HG03066 (cell line): ENCODE measurements at regions not wholly inside any gene's neighbourhood (a gene's known extent, or its start where the extent isn't known, plus 50 kb on each side); places are given as distances from the start of the nearest gene placed in this dataset.

Experiments
- ATAC-seq: cut with Tn5 transposase; IDR thresholded peaks from one replicate; pipeline ENCODE4 v1.9.1; 2021; ENCODE audit warnings: low read depth; ENCODE audit not compliant: unreplicated experiment

DNA sequence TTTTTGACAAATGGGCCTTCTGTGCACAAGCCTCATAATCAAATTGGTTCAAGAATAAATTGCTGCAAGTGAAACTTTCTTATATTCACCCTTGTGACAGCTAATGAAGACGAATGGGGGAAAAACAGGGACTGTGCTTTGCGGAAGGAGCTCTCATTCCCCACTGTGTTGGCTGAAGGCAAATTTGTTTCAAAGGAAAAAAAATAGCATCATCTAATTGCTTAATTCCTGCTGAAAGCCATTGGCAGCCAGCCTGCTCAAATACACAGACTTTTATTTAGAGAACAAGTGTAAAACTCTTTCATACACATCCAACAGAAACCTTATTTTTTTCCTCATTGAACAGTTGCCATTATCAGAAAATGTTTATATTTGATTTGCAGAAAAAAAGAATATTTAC lies 172.3 kb downstream of the ARL6IP6 start:
- no peak for ATAC-seq

DNA sequence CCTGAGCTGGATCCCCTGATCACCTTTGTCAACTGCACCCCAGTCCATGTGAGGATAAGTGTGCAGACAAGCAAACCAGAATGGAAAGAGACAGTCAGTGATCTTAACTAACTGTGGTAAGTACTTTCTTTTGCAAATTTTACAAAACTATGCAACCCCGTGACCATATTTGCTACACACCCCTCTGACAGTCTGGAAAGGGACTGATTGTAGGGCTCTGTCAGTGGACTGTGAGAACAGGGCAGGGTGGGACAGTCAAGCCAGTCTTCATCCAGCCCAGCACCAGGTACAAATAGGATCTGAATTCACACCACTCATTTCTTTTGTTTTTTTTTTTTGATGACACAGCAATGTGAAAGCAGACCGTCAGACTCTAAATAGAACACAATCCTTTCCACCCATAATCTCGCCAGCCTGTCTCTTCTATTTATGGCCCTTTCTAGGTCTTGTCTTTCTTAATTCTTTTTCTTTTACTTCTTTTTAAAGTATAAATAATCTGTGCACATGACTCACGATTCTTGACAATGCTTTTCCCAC lies 165.6 kb downstream of the ARL6IP6 start:
- ATAC-seq = no peak

DNA sequence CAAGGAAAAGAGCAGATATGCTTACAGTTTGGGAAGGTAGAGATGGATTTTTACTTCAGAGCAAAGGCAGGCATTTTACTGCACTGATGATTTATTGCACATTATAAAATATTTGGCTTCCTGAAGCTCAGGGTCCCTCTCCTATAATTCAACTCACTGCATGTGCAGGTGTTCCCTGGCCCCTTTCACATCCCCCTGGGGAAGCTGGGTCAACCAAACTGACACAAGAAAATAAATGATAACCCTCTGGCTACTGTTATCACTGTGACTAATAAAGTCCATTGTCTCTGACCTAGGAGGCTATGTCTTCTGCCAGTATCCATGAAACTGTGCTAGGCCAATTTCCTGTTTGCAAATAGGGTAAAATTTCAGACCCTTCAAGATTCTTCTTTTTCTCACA lies 163.1 kb downstream of the ARL6IP6 start:
- ATAC-seq = no peak

DNA sequence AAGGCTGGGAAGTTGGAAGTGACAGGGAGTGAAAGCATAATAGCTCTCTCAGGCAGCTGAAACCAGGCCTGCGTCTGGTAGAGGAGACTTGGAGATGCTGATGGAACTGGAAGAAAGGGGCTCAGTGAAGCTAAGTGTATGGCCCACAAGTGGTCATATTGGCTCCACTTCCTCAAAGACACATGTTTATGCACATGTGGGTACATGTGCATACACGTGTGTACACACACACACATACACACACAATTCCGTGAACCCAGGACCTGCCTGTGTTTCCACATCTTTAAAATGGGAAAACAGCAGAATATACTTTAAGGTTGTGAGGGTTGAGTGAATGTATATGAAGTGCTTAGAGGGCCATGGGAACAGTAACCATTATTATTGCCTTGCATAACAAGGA lies 160.9 kb downstream of the ARL6IP6 start:
- ATAC-seq = no peak

DNA sequence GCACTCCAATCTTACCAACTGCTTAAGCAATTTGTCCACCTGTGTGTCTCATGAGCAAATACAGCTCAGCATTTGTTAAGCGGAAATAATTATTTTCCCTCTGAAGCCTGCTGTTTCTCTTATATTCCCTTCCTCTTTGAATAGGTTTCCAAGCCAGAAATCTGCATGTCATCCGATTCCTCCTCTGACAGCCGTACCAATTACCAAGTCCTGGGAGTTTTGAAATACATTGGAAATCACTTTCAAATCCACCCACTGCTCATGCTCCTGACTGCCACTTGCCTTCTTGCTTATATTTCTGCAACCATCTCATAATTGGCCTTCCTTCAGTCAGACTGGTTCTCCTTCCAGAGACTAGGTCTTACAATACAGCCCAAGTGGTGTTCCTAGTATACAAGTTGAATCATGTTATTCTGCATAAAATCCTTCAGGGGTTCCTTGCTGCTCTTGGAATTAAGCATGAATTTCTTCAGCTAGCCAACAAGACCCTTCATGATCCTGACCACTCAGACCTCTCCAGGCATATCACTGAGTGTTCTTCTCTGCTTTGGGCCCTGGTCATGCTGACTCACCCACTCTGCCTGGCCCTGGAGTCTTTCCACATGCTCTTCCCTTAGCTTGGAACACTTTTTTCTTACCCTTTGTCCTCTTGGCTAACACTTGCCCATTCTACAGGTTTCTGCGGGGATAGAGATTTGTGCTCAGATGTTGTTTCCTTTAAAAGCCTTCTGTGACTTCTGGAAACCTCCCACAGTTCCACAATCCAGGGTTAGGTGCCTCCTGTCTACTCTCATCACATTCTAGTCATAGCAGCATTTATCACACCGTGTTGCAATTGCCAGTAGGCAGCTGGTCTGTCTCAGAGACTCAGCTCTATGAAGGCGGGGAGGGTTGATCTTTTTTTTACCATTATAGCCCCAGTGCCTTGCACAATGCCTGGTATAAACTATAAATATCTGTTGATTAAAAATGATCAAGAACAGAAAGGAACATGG lies 157.6 kb downstream of the ARL6IP6 start:
- no peak for ATAC-seq

DNA sequence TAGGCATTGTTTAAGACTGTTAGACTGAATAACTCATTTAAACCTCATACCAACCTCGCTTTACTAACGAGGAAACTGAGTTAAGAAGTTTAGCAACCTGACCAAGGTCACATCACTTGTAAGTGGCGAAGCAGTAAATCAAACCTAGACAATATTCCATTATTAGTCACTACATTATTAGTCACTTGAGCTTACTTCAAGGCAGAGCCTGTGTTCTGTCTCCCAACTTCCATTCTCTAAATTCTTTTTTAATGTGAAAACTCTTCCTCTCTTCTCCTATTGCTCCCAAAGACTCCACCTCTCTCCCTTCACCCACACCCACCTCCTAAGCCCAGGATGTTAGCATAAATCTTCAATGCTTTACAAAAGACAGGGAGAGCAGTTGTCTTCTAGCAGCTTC lies 156.5 kb downstream of the ARL6IP6 start:
- ATAC-seq = no peak

DNA sequence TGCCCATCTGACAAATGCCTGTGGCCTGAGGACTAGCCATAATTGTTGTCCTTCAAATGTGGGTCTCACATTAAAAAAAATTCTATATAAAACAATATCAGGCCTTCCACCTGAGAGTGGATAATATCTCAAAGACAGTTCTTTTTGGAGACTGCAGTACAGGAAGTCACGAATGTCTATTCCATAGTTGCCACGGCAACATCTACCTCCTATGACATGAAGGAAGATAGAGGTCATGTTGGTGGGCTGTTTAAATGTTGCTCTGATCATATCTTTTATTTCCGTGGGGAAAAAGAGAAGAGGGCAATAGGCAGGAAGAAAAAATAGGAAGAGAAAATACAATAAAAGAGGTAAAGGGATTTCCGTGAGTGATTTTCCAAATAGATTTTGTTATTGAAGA lies 151.8 kb downstream of the ARL6IP6 start:
- ATAC-seq = no peak

DNA sequence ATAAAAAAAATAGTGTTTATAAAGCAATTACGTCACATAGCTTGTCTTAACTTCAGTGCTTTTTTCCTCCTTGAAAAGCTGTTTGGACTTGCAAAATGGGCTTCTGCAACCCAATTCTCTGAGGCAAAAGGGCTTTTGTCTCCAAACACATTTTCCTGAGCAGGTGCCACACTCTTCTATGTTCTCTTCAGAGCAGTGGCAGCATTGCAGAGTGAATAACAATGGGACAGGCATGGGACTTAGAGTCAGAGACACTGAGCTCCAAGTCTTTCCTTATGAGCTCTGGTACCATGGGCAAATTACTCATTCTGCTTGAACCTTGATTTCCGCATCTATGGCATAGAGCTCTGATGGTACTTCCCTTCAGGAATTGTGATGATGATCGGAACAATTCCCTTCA lies 149.0 kb downstream of the ARL6IP6 start:
- ATAC-seq = no peak

DNA sequence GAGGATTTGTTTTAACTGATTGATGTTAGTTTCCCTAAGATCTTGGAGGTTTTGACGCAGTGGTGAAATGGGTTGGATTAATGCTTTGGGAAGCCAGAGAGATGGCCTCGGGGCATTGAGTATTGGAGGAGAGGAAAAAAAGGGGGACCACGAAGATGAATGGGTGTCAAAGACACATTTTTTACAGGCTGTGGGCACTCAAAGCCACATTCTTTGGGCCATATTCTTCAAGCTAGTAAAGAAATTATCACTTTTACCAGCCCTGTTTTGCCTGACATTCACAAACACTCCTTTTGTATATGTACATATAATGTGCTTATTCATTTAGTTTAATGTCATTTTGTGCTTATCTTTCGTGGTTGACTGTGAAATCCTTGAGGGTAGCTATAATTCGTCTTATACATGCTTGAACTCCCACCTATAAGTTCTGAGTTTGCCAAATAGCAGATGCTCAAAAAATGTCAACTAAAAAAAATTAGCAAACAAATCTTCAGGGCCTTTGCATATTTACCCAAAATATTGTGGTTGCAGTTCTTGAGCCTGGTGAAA lies 146.3 kb downstream of the ARL6IP6 start:
- no peak for ATAC-seq

DNA sequence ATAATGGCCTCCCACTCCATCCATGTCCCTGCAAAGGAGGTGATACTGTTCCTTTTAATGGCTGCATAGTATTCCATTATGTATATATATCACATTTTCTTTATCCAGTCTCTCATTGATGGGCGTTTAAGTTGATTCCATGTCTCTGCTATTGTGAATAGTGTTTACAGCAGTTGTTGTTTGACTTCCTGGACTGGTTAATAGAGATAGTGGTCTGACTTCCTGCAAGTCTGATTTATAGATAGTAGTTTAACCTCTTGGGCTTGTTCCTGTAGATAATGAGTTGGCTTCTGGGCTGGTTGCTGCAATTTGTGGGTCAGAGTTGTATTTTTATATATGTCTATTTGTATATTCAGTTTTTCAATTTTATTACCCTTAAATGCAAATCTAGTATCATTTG lies 145.4 kb downstream of the ARL6IP6 start:
- ATAC-seq = no peak

DNA sequence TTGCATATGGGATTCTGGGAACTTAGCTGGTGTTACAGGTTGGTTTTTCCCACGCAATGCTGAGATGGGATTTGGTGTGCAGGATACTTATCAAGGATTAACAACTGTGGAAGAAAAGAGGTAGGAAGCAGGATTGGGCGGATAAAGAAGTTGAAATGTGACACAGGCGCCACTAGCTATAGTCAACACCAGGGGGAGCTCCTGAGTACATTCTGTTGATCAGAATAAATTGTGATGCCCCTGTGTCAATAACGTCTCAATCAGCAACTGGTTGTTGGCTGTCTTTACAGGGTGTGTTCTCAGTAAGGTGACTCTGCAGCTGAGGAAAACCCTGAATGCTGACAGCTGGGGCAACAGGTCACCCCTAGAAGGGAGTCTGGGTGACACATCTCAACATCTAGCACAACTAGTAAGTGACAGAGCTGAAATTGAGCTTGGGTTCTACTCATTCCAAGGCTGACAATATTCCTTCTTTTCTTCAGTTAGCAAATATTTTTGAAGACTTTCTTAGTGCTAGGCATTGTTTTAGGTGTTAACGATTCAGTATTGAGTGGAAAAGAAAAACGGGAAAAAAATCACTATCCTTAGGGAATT lies 143.0 kb downstream of the ARL6IP6 start:
- ATAC-seq = no peak

DNA sequence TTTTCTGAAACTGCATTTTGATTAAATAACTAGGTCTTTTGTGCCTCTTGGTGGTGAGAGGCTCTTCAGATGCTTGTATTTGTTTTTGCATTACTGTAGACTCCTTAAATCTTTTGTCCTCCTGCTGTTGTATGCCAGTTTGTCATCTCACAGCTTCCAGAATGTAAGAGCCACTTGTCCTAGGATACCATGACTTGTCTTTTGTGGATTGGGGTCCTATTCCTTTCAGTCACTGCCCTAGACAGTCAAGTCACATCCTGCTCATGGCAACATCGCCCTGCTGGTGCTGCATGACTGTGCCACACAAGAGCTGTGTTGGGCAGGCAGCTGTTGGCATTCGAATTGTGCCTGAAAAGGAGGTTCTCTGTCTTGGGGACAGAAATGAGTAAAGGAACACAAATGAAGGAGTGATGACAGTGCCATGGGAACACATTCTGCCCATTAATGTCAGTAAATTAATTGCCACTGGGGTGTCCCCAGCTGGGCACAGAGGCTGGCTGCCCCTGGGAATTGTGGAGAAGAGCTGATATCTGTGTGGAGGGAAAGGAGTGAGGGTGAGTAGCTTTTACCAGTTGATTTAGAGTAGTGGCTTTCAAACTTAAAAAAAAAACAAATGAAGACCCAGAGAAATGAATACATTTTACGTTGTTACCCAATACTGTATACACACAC lies 140.3 kb downstream of the ARL6IP6 start:
- ATAC-seq = no peak

DNA sequence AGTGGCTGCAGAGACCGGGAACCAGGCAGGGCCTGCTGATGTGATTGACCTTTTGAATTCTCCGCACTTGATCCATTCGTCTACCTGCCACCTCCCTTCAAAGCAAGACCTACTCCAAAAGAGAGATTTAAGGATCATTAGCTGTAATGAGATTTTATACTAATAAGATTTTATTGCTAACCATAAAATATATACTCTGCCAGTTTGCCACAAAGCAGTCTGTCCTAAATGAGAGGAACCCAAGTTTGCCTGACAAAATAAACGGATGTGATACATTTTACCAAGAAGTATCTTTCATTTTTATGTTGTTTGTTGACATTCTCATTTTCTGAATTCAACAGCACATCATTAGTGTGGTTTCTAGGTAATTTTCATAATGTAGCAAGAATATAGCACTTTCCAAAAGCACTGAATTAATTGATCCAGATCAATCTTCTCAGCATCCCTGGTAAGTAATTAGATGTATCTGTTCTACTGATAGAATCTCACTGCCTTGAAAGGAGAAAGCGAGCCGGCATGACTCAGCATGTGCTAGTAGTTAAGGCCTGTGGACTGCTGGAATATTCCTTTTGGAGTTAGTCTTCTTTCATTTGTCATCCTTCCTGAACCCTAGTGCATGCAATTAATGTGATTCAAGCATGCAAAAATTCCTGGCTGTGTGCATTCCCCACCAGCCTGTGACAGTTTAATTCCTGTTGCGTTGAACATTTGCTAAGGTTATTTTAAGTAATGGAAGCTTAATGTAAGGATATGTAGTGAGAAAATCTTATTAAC lies 128.5 kb downstream of the ARL6IP6 start:
- ATAC-seq = no peak

DNA sequence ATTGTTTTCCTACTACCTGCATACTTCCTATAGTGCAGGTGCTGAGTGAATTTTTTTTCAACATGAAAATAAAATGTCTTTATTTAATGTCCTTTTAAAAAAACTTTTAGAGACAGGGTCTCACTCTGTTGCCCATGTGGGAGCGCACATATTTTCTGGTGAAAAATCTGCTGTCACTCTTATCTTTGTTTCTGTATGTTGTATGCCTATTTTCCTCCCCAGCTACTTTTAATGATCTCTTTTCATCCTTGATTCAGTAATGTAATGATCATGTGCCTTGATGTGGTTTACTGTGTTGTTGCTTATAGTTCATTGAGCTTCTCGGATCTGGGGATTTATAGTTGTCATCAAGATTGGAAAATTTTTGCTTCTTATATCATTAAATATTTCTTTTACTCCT lies 117.3 kb downstream of the ARL6IP6 start:
- ATAC-seq = no peak

DNA sequence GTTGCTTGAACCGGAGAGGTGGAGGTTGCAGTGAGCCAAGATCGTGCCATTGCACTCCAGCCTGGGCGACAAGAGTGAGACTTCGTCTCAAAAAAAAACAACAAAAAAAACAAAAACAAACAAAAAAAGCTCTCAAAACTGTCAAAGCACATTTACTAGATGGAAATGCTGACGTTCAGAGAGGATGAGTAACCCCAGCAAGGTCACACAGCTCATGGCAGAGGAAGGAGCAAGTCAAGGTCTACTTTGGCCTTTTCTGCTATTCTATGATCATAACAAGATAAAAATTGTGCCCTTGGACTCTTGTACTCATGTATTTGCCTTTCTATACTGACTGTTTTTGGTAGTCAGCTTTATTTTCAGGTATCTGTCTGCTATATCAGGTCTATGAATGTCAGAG lies 109.5 kb downstream of the ARL6IP6 start:
- ATAC-seq = no peak

DNA sequence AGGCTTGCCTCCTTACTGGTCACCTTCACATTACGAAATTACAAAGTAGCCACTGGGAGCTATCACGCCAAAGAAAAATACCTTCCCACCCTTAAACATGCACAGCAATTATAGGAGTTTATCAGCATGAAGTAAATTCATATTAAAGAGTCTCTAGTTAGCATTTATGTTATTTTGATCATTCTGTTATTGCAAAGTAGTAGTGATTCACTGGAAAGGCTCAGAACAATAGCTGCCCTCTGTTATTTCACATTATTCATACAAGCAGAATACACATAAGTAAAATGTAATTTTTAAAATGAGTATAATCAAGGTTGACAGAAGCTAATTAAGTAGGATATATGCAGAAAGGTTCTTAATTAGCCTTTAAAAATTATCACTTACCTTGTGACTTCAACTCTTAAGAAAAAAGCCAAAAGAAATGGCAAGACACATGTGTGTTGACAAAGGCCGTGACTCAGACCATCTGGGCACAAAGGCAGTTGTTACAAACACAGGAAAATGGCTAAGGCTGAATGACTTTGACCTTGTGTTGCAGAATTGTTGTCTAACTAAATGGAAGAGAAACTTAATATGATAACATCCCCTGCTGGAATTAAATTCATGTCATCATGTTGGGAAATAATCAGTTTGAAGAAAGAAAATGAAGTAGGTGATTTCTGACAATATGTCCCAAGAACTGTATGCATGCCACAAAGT lies 108.3 kb downstream of the ARL6IP6 start:
- ATAC-seq = no peak

DNA sequence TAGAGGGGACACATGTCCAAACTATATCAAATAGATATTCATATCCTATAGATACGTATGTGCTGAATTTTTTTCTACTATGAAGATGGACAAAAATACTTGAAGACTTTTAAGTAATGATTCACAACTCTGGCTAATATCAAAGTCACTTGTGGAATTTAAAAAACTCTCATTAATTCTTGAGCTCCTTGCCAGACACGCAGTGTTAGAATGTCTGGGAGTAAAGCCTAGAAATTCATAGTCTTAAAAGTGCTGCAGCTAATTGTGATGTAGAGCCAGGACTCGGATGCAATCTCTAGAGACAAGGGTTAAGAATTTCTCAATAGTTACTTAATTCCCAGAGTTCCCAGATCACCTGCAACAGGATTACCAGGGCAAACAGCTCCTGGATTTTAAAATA lies 107.4 kb downstream of the ARL6IP6 start:
- no peak for ATAC-seq

DNA sequence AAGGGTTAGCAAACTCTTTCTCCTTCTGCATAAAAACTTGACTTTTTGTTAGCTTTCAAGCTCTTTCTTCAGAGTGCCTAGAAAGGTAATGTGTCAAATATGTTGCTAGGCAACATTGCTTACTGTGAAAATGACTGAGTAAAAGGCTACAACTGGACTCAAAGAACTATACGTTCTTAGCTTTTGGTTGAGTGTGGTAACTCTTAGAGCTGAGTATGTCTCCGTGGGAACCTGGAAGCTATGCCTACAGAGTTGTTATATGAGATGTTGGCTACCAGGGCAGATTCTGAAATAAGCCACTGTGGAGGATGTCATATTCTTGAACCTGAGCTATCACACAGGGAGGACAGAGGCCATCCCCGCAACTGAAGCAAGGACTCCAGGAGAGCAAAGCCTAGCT lies 105.5 kb downstream of the ARL6IP6 start:
- ATAC-seq = no peak

DNA sequence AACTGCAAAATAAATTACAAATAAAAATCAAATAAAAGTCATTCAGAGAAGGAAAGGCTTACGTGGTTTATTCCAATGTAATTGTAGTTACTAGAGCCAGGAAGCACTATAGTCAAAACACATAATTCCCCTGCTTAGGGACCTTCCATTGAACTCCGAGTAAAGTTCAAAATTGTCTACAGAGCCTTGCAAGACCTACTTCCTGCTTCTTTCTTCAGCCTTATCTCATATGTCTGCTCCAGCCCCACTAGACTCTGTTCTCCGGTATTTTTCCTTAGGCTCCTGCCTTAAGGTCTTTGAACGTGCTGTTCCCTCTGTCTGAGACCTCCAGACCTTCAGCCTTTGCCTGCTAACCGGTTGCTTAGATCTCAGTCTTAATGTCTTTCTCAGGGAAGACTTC lies 104.3 kb downstream of the ARL6IP6 start:
- no peak for ATAC-seq

DNA sequence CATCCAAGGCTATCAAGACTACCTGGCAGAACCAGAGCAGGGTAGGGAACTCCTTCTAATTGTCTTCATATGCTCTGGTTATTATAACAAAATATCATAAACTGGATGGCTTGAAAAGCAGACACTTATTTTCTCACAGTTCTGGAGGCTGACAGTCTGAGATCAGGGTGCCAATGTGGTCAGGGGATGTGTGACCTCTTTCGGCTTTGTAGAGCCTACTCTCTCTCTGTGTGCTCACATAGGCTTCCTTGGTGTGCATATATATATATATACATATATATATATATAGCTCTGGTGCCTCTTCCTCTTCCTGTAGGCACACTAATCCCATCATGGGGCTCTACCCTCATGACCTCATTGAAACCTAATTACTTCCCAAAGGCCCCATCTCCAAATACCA lies 101.6 kb downstream of the ARL6IP6 start:
- ATAC-seq = no peak
